Skin epidermis (tissue), 12 donors: ENCODE measurements at regions not wholly inside any gene's neighbourhood (a gene's known extent, or its start where the extent isn't known, plus 50 kb on each side); places are given as distances from the start of the nearest gene placed in this dataset.
"Not testable (repeated sequence)": the region's sequence is repeated elsewhere in the genome, so short reads cannot be mapped to it uniquely, and the experiment has no call there.

Source experiments
- H3K27ac ChIP-seq, 21 experiments: fragments of 200-600 bp; sonication (generic) in 11 of 21; one replicate each; pipeline ENCODE4 v1.5.0; 2020; ENCODE audit warnings: mild to moderate bottlenecking in 3 of 21, inconsistent platforms in 2 of 21, moderate library complexity in 2 of 21
- H3K4me3 ChIP-seq, 7 experiments: fragments of 200-600 bp; sonication (generic) in 2 of 7; one replicate each; pipeline ENCODE4 v1.5.0; 2020; ENCODE audit warnings: inconsistent platforms in 2 of 7, mild to moderate bottlenecking in 2 of 7, moderate library complexity in 1 of 7

GRCh38 chr7:85324145-85324799, 137.4 kb upstream of the SEMA3D start:
- Histone ChIP-seq H3K27ac (no peak overlapping the region), H3K4me3 (no peak overlapping the region)

GRCh38 chr7:85322252-85322651, 135.4 kb upstream of the SEMA3D start:
- H3K27ac ChIP-seq: no peak overlapping the region
- H3K4me3 ChIP-seq: no peak overlapping the region

- Histone ChIP-seq H3K27ac (no peak overlapping the region), H3K4me3 (no peak overlapping the region)
Measured at GRCh38 chr7:85320699-85321476, 134.0 kb upstream of the SEMA3D start.

- no peak overlapping the region for H3K4me3 ChIP-seq
- no peak overlapping the region for H3K27ac ChIP-seq
Measured at GRCh38 chr7:85316489-85316888, 129.6 kb upstream of the SEMA3D start.

- Histone ChIP-seq H3K27ac (no peak overlapping the region), H3K4me3 (no peak overlapping the region)
Measured at GRCh38 chr7:85310301-85310700, 123.4 kb upstream of the SEMA3D start.

- no peak overlapping the region for H3K27ac ChIP-seq
- no peak overlapping the region for H3K4me3 ChIP-seq
Measured at GRCh38 chr7:85306115-85306514, 119.3 kb upstream of the SEMA3D start.

GRCh38 chr7:85294176-85294575, 107.3 kb upstream of the SEMA3D start:
- no peak overlapping the region for H3K27ac ChIP-seq
- H3K4me3 ChIP-seq: no peak overlapping the region

GRCh38 chr7:85292908-85293576, 106.2 kb upstream of the SEMA3D start:
- no peak overlapping the region for H3K27ac ChIP-seq
- no peak overlapping the region for H3K4me3 ChIP-seq

GRCh38 chr7:85290269-85290668, 103.4 kb upstream of the SEMA3D start:
- H3K4me3 ChIP-seq: no peak overlapping the region

GRCh38 chr7:85289279-85289678, 102.4 kb upstream of the SEMA3D start:
- H3K27ac ChIP-seq: no peak overlapping the region
- H3K4me3 ChIP-seq: no peak overlapping the region

More at GRCh38 chr7:85290269-85290668, 103.4 kb upstream of the SEMA3D start:
- no peak overlapping the region for H3K27ac ChIP-seq

GRCh38 chr7:85287106-85287825, 100.4 kb upstream of the SEMA3D start:
- H3K4me3 ChIP-seq: no peak overlapping the region
- H3K27ac ChIP-seq: no peak overlapping the region

- H3K4me3 ChIP-seq: no peak overlapping the region
- H3K27ac ChIP-seq: no peak overlapping the region
Measured at GRCh38 chr7:85286446-85286845, 99.6 kb upstream of the SEMA3D start.

- no peak overlapping the region for H3K4me3 ChIP-seq
- H3K27ac ChIP-seq: no peak overlapping the region
Measured at GRCh38 chr7:85285527-85285926, 98.7 kb upstream of the SEMA3D start.

- Histone ChIP-seq H3K4me3 (no peak overlapping the region), H3K27ac (no peak overlapping the region)
Measured at GRCh38 chr7:85275204-85275603, 88.3 kb upstream of the SEMA3D start.

- Histone ChIP-seq H3K4me3 (no peak overlapping the region), H3K27ac (no peak overlapping the region)
Measured at GRCh38 chr7:85274454-85274853, 87.6 kb upstream of the SEMA3D start.

- H3K27ac ChIP-seq: no peak overlapping the region
- no peak overlapping the region for H3K4me3 ChIP-seq
Measured at GRCh38 chr7:85262891-85263290, 76.0 kb upstream of the SEMA3D start.

GRCh38 chr7:85261336-85261735, 74.5 kb upstream of the SEMA3D start:
- no peak overlapping the region for H3K4me3 ChIP-seq

GRCh38 chr7:85249787-85250186, 62.9 kb upstream of the SEMA3D start:
- H3K4me3 ChIP-seq: peak overlapping the region in 2 of 7 experiments; percentile 1 to 30
- H3K27ac ChIP-seq: not testable (repeated sequence)

More at GRCh38 chr7:85261336-85261735, 74.5 kb upstream of the SEMA3D start:
- H3K27ac ChIP-seq: no peak overlapping the region

GRCh38 chr7:85239109-85239508, 52.3 kb upstream of the SEMA3D start:
- H3K27ac ChIP-seq: no peak overlapping the region
- no peak overlapping the region for H3K4me3 ChIP-seq

- Histone ChIP-seq H3K27ac (no peak overlapping the region), H3K4me3 (no peak overlapping the region)
Measured at GRCh38 chr7:85237721-85238120, 50.9 kb upstream of the SEMA3D start.
